ENCODE measurements at regions not wholly inside any gene's neighbourhood (a gene's known extent, or its start where the extent isn't known, plus 50 kb on each side); places are given as distances from the start of the nearest gene placed in this dataset.
"Not testable (repeated sequence)": the region's sequence is repeated elsewhere in the genome, so short reads cannot be mapped to it uniquely, and the experiment has no call there.

DNA sequence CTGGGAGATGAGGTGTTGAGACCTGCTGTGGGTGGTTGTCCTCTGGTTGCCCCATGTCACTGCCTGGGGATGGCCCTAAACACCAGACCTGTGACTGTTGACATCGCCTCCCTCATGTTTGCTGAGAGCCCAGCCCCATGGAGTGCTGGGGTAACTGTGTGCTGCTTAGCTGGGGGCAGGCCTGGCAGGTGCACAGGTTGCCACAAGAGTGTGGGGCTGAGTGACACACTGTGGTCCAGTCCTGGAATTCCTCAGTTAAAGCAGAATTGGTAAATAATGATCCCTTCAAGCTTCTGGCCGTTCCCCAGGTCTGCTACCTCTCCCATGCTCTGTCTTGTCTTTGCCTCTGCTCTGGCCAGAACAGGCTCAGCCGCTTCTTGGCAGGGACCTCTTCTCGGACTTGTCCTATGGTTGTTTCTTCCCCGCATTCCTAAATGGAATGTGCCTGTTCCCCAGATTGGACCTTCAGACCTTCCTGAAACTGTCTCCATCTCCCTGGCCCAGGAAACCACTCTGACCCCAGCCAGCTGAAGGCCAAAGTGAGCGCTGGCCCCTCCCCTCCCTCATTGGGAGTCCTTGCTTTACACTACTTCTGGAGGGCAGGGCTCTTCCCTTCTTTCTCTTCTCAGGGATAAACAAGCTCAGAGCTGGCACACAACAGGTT, 61.2 kb upstream of the PITX1 start:
- Histone ChIP-seq H3K4me3 (ENCODE audit: low read depth in 1 of 2, low read length in 2 of 2) (no peak overlapping the region), H2AFZ (ENCODE audit: low read depth, low read length) (no peak overlapping the region), H3K27me3 (ENCODE audit: insufficient read depth, low read length, poor library complexity) (no peaks in the 10 kb centered on the region), H3K4me2 (ENCODE audit: insufficient read depth, low read length) (no peak overlapping the region), H3K9ac (ENCODE audit: low read depth, low read length) (no peak overlapping the region), H4K20me1 (ENCODE audit: insufficient read depth, low read length) (peaks cover 3% of the 10 kb centered on the region; the same call in 1 of the 2 replicates), H3K36me3 (ENCODE audit: insufficient read depth, low read length) (no peaks in the 10 kb centered on the region), H3K4me1 (ENCODE audit: insufficient read depth, low read length) (no peaks in the 10 kb centered on the region), H3K79me2 (ENCODE audit: insufficient read depth, low read length) (no peaks in the 10 kb centered on the region), H3K27ac (ENCODE audit: low read length) (no peak overlapping the region), H3K9me3 (ENCODE audit: insufficient read depth, low read length, severe bottlenecking) (no peaks in the 10 kb centered on the region)
- no peak for ATAC-seq (ENCODE audit: insufficient read depth, low read depth)
- no peak for DNase-seq
- TF ChIP-seq EZH2 (IDR thresholded peaks at IDR 0.05; ENCODE audit: borderline replicate concordance, low read depth, low read length, severe bottlenecking): no peak
- TF ChIP-seq, protein P1, sequence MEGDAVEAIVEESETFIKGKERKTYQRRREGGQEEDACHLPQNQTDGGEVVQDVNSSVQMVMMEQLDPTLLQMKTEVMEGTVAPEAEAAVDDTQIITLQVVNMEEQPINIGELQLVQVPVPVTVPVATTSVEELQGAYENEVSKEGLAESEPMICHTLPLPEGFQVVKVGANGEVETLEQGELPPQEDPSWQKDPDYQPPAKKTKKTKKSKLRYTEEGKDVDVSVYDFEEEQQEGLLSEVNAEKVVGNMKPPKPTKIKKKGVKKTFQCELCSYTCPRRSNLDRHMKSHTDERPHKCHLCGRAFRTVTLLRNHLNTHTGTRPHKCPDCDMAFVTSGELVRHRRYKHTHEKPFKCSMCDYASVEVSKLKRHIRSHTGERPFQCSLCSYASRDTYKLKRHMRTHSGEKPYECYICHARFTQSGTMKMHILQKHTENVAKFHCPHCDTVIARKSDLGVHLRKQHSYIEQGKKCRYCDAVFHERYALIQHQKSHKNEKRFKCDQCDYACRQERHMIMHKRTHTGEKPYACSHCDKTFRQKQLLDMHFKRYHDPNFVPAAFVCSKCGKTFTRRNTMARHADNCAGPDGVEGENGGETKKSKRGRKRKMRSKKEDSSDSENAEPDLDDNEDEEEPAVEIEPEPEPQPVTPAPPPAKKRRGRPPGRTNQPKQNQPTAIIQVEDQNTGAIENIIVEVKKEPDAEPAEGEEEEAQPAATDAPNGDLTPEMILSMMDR (IDR thresholded peaks at IDR 0.05; ENCODE audit: borderline replicate concordance, extremely low read depth, low read length, poor library complexity, severe bottlenecking): no peak

DNA sequence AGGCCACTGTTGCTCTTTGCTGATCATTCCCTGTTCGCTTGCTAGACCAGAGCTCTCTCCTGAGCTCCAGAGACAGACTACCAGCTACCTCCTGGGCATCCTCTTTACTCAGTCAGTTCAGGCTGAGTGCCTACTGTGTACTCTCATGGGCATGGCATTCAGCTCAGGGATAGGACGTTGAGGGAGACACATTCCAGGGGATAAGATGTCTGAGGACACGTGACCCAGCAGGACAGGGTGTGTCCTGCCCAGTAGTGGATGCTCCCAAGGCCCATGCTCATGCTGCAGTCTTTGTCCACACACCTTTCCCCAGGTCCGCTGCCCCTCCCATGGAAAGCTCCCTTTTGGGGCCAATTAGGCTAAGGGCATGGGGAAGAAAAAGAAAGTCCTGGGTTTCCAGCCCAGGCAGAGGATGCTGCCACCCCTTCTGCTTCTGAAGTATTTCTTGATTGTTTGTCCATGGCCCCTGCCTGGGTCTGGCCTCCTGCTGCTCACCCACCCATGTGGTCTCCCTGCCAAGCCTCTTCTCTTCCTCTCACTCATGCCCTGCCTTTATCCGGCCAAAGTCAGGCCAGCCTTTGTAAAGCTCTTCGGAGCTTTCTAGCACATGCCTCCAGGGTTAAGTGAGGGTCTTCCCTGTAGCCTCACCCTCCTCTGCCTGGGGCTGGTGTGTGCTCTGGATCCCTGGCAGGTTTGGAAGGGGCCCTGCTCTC, 60.5 kb upstream of the PITX1 start:
- Histone ChIP-seq H4K20me1 (ENCODE audit: insufficient read depth, low read length) (no peaks in the 10 kb centered on the region), H3K9ac (ENCODE audit: low read depth, low read length) (no peak overlapping the region), H3K4me1 (ENCODE audit: insufficient read depth, low read length) (no peaks in the 10 kb centered on the region), H3K27ac (ENCODE audit: low read length) (no peak overlapping the region), H3K79me2 (ENCODE audit: insufficient read depth, low read length) (no peaks in the 10 kb centered on the region), H3K27me3 (ENCODE audit: insufficient read depth, low read length, poor library complexity) (no peaks in the 10 kb centered on the region), H3K4me3 (ENCODE audit: low read depth in 1 of 2, low read length in 2 of 2) (no peak overlapping the region), H2AFZ (ENCODE audit: low read depth, low read length) (no peak overlapping the region), H3K36me3 (ENCODE audit: insufficient read depth, low read length) (no peaks in the 10 kb centered on the region), H3K9me3 (ENCODE audit: insufficient read depth, low read length, severe bottlenecking) (no peaks in the 10 kb centered on the region), H3K4me2 (ENCODE audit: insufficient read depth, low read length) (no peak overlapping the region)
- ATAC-seq (ENCODE audit: insufficient read depth, low read depth): no peak
- DNase-seq: no peak
- TF ChIP-seq EZH2 (IDR thresholded peaks at IDR 0.05; ENCODE audit: borderline replicate concordance, low read depth, low read length, severe bottlenecking): no peak
- TF ChIP-seq, protein P1 (IDR thresholded peaks at IDR 0.05; ENCODE audit: borderline replicate concordance, extremely low read depth, low read length, poor library complexity, severe bottlenecking): no peak

DNA sequence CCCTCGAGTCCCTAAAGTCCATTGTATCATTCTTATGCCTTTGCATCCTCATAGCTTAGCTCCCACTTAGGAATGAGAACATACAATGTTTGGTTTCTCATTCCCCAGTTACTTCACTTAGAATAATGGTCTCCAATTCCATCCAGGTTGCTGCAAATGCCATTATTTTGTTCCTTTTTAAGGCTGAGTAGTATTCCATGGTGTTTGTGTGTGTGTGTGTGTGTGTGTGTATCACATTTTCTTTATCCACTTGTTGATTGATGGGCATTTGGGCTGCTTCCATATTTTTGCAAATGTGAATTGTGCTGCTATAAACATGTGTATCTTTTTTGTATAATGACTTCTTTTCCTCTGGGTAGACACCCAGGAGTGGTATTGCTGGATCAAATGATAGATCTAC, 59.5 kb upstream of the PITX1 start:
- H3K4me1 ChIP-seq (ENCODE audit: insufficient read depth, low read length); H4K20me1 ChIP-seq (ENCODE audit: insufficient read depth, low read length); H3K4me2 ChIP-seq (ENCODE audit: insufficient read depth, low read length); DNase-seq; H3K27ac ChIP-seq (ENCODE audit: low read length); H3K27me3 ChIP-seq (ENCODE audit: insufficient read depth, low read length, poor library complexity); H3K9ac ChIP-seq (ENCODE audit: low read depth, low read length); H2AFZ ChIP-seq (ENCODE audit: low read depth, low read length); H3K79me2 ChIP-seq (ENCODE audit: insufficient read depth, low read length); ATAC-seq (ENCODE audit: insufficient read depth, low read depth); H3K36me3 ChIP-seq (ENCODE audit: insufficient read depth, low read length); H3K9me3 ChIP-seq (ENCODE audit: insufficient read depth, low read length, severe bottlenecking); H3K4me3 ChIP-seq (ENCODE audit: low read depth in 1 of 2, low read length in 2 of 2): not testable (repeated sequence)

DNA sequence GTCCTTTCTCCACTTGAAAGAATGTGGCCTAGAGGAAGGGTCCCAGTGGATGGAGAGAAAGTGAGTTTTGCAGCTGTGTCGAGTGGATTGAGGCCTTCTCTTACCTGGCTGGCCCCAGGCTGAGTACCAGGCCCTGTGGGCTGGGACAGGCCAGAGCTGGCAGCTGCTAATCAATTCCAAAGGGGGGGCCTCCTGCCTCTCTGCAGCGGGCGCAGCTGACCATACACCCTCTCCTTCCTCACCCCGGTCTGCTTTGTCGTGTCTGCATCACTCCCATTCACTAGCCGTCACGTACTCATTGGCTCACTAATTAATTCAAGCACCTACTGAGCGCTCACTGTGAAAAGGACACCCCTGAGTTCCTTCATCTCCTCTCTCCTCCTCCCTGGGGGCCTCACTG, 58.4 kb upstream of the PITX1 start:
- Histone ChIP-seq H3K4me1 (ENCODE audit: insufficient read depth, low read length) (no peaks in the 10 kb centered on the region), H3K4me3 (ENCODE audit: low read depth in 1 of 2, low read length in 2 of 2) (no peak overlapping the region), H4K20me1 (ENCODE audit: insufficient read depth, low read length) (no peaks in the 10 kb centered on the region), H3K27me3 (ENCODE audit: insufficient read depth, low read length, poor library complexity) (no peaks in the 10 kb centered on the region), H3K27ac (ENCODE audit: low read length) (no peak overlapping the region), H3K9me3 (ENCODE audit: insufficient read depth, low read length, severe bottlenecking) (no peaks in the 10 kb centered on the region), H3K36me3 (ENCODE audit: insufficient read depth, low read length) (no peaks in the 10 kb centered on the region), H3K9ac (ENCODE audit: low read depth, low read length) (no peak overlapping the region), H3K79me2 (ENCODE audit: insufficient read depth, low read length) (no peaks in the 10 kb centered on the region), H2AFZ (ENCODE audit: low read depth, low read length) (no peak overlapping the region), H3K4me2 (ENCODE audit: insufficient read depth, low read length) (no peak overlapping the region)
- ATAC-seq (ENCODE audit: insufficient read depth, low read depth) (no peak), DNase-seq (no peak)
- no peak for TF ChIP-seq EZH2 (IDR thresholded peaks at IDR 0.05; ENCODE audit: borderline replicate concordance, low read depth, low read length, severe bottlenecking)
- TF ChIP-seq, protein P1 (IDR thresholded peaks at IDR 0.05; ENCODE audit: borderline replicate concordance, extremely low read depth, low read length, poor library complexity, severe bottlenecking): no peak
